OCI-LY7 (cell line): ENCODE measurements at regions not wholly inside any gene's neighbourhood (a gene's known extent, or its start where the extent isn't known, plus 50 kb on each side); places are given as distances from the start of the nearest gene placed in this dataset.

ENCODE experiments used
- CTCF ChIP-seq: fragments of 200-600 bp; sonication (generic); conservative IDR thresholded peaks from 2 replicates; pipeline ENCODE4 v1.5.1; 2014; ENCODE audit warnings: mild to moderate bottlenecking, antibody characterized with exemption, low read length, moderate library complexity, mixed read lengths
- EZH2phosphoT487 ChIP-seq: fragments of 200-600 bp; sonication (generic); IDR thresholded peaks from 2 replicates; pipeline ENCODE4 v1.6.1; 2018; ENCODE audit warnings: low read depth, borderline replicate concordance, mild to moderate bottlenecking, mixed run types, antibody characterized with exemption, low read length, moderate library complexity, mixed read lengths

DNA sequence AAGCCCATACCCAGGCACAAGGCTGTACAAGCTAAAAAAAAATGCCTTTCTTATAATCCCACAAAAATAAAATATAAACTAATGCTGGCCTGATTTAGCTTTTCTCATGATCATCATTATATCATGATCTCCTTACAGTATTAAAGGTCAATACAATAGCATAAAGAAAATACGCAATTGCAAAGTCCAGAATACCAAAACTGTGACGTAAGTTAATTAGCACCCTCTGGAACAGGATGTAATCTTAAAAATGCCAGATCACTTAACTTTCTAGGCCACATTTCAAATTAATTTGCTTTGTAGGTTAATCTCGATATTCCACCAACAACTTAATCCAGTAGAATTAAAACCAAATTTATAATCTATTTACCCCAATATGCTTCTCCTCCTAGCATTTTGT, 444.2 kb upstream of the CYLC2 start:
- no peak for TF ChIP-seq CTCF
- no peak for TF ChIP-seq EZH2phosphoT487
